ACC112 (cell line): ENCODE measurements at regions not wholly inside any gene's neighbourhood (a gene's known extent, or its start where the extent isn't known, plus 50 kb on each side); places are given as distances from the start of the nearest gene placed in this dataset.
"Not testable (repeated sequence)": the region's sequence is repeated elsewhere in the genome, so short reads cannot be mapped to it uniquely, and the experiment has no call there.

ENCODE experiments used
- H2AFZ ChIP-seq: fragments of 200-600 bp; sonication (generic); one replicate; pipeline ENCODE4 v1.6.0; 2017; ENCODE audit warnings: antibody characterized with exemption, low read length; ENCODE audit not compliant: unreplicated experiment
- H3K27ac ChIP-seq: fragments of 200-600 bp; sonication (generic); 2 replicates; pipeline ENCODE4 v1.5.1; 2014; ENCODE audit warnings: low read depth, mild to moderate bottlenecking, antibody characterized with exemption, low read length, moderate library complexity
- H3K27me3 ChIP-seq: fragments of 200-600 bp; sonication (generic); 2 replicates; pipeline ENCODE4 v1.6.1; 2014; ENCODE audit warnings: mild to moderate bottlenecking, antibody characterized with exemption, low read length, moderate library complexity, mixed read lengths; ENCODE audit not compliant: insufficient read depth
- H3K36me3 ChIP-seq: fragments of 200-600 bp; sonication (generic); 2 replicates; pipeline ENCODE4 v1.6.1; 2016; ENCODE audit warnings: mild to moderate bottlenecking, antibody characterized with exemption, low read length, moderate library complexity, mixed read lengths; ENCODE audit not compliant: insufficient read depth
- H3K4me1 ChIP-seq: fragments of 200-600 bp; sonication (generic); one replicate; pipeline ENCODE4 v1.6.1; 2016; ENCODE audit warnings: low read length, mixed read lengths; ENCODE audit not compliant: insufficient read depth, unreplicated experiment, control insufficient read depth
- H3K4me3 ChIP-seq: fragments of 200-600 bp; sonication (generic); 2 replicates; pipeline ENCODE4 v1.5.1; 2014; ENCODE audit warnings: mild to moderate bottlenecking, low read depth, low read length
- H3K79me2 ChIP-seq: fragments of 200-600 bp; sonication (generic); one replicate; pipeline ENCODE4 v1.6.0; 2016; ENCODE audit warnings: low read length; ENCODE audit not compliant: control insufficient read depth, unreplicated experiment, insufficient read depth

DNA sequence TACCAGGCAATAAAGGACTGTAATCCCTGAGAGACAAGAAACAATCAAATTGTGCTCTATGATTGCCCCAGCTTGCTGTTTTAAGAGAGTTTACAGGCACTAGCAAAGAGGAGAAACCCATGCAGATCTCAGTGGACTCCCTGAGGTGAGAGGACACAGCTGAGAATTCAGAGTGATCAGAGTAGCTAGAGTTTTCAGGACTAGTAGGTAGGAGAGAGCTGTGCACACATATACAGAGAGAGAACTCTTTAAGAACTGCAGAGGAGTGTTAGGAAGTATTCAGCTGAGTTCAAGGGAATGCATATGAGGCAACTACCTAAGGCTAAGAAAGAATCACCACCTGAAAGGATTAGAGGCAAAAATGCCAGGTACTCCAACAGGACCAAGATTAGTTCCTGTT, 904.8 kb downstream of the CDH8 start:
- Histone ChIP-seq H3K27me3 (no peaks in the 10 kb centered on the region), H2AFZ (no peak overlapping the region), H3K79me2 (no peaks in the 10 kb centered on the region), H3K36me3 (no peaks in the 10 kb centered on the region), H3K4me3 (no peak overlapping the region), H3K27ac (no peak overlapping the region), H3K4me1 (no peaks in the 10 kb centered on the region)

DNA sequence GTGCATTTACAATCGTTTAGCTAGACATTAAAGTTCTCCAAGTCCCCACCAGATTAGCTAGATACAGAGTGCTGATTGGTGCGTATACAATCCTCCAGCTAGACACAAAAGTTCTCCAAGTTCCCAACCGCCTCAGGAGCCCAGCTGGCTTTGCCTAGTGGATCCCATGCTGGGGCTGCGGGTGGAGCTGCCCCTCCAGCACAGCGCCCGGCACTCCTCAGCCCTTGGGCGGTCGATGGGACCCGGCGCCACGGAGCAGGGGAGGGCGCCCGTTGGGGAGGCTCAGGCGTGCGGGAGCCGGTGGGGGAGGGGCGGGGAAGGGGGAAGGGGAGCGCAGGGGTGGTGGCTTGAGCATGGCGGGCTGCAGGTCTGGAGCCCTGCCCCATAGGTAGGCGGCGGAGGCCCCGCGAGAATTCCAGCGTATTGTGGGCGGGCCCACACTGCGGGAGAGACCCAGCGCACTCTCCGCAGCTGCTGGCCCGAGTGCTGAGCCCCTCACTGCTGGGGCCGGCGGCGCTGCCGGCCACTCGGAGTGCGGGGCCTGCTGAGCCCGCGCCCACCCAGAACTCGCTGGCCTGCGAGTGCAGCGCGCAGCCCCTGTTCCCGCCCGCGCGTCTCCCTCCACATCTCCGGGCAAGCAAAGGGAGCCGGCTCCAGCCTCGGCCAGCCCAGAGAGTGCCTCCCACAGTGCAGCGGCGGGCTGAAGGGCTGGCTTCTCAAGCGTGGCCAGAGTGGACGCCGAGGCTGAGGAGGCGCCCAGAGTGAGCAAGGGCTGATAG, 907.5 kb downstream of the CDH8 start:
- H3K4me1 ChIP-seq = no peaks in the 10 kb centered on the region
- H3K27me3 ChIP-seq = no peaks in the 10 kb centered on the region
- no peak overlapping the region for H3K27ac ChIP-seq
- H2AFZ ChIP-seq = no peak overlapping the region
- H3K79me2 ChIP-seq = no peaks in the 10 kb centered on the region
- no peaks in the 10 kb centered on the region for H3K36me3 ChIP-seq
- no peak overlapping the region for H3K4me3 ChIP-seq

DNA sequence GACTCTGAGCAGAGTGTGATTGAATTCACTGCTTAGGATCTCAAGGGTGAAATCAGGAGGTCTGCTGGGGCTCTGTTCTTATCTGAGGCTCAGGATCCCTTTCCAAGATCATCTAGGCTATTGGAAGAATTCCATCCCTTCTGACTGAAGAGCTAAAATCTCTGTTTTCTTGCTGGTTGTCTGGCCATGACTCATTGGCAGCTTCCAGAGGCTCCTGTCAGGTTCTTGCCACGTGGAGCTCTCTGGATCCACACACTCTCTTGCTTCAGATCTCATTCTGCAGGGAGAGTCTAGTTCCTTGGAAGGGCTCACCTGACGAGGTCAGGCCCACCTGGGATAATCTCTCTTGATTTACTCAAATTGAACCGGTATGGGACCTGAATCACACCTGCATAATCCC, 930.7 kb downstream of the CDH8 start:
- Histone ChIP-seq H3K4me3 (no peak overlapping the region), H3K79me2 (no peaks in the 10 kb centered on the region), H2AFZ (no peak overlapping the region), H3K36me3 (no peaks in the 10 kb centered on the region), H3K27ac (no peak overlapping the region), H3K4me1 (no peaks in the 10 kb centered on the region), H3K27me3 (no peaks in the 10 kb centered on the region)

DNA sequence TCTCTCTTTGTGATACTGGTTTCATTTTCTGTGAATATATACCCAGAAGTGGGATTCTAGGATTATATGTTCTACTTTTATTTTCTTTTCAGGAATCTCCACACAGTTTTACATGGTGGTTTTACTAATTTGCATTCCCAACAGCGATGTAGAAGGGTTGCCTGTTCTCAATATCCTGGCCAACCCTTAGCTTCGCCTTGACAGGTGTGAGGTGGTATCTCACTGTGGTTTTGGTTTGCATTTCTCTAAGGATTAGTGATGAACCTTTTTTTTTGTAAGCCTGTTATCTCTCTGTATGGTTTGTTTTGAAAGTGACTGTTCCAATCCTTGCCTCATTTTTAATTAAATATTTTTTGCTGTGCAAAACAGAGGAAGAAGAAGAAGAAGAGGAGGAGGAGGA, 937.7 kb downstream of the CDH8 start:
- H3K79me2 ChIP-seq = no peaks in the 10 kb centered on the region
- H3K27ac ChIP-seq = no peak overlapping the region
- no peaks in the 10 kb centered on the region for H3K27me3 ChIP-seq
- no peaks in the 10 kb centered on the region for H3K4me1 ChIP-seq
- H3K36me3 ChIP-seq = no peaks in the 10 kb centered on the region
- no peak overlapping the region for H2AFZ ChIP-seq
- no peak overlapping the region for H3K4me3 ChIP-seq

DNA sequence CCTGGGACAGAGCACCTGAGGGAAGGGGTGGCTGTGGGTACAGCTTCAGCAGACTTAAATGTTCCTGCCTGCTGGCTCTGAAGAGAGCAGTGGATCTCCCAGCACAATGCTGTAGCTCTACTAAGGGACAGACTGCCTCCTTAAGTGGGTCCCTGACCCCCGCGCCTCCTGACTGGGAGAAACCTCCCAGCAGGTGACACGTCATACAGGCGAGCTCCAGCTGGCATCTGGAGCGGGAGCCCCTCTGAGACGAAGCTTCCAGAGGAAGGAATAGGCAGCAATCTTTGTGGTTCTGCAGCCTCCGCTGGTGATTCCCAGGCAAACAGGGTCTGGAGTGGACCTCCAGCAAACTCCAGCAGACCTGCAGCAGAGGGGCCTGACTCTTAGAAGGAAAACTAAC, 944.9 kb downstream of the CDH8 start:
- not testable (repeated sequence) for H3K4me3 ChIP-seq, H2AFZ ChIP-seq, H3K36me3 ChIP-seq, H3K79me2 ChIP-seq, H3K27ac ChIP-seq, H3K27me3 ChIP-seq, H3K4me1 ChIP-seq

DNA sequence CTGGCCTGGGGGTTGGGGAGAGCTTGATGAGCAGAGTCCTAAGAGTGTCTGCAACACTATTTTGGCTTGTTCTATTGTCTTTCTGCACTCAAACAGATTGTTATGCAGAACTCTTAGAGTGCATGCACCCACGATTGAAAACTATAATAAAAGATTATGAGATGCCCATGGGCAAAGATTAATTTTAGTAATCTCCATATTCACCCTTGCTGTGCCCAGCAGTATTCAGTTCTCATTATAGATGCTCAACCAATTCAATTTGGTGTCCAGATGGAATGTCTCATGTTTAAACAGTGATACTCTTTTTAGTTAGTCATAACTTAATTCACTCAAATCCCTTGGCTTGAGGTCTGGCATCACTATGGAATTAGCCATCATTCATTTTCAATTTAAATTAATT, 952.5 kb downstream of the CDH8 start:
- Histone ChIP-seq H3K36me3 (no peaks in the 10 kb centered on the region), H3K27me3 (no peaks in the 10 kb centered on the region), H3K79me2 (no peaks in the 10 kb centered on the region), H3K27ac (no peak overlapping the region), H3K4me3 (no peak overlapping the region), H3K4me1 (no peaks in the 10 kb centered on the region), H2AFZ (no peak overlapping the region)

DNA sequence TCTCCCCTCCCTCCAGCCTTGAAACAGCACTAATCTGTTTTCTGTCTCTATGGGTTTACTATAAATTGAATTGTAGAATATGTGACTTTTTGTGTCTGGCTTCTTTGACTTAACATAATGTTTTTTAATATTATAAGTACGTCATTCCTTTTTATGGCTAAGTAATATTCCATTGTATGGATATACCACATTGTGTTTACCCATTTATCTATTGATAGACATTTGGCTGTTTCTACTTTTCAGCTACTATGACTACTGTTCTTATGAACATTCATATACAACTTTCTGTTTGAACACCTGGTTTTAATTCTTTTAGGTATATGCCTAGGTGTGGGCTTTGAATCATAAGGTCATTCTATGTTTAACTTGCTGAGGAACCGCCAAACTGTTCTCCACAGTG, 961.9 kb downstream of the CDH8 start:
- Histone ChIP-seq H3K36me3 (no peaks in the 10 kb centered on the region), H2AFZ (no peak overlapping the region), H3K79me2 (no peaks in the 10 kb centered on the region), H3K4me1 (no peaks in the 10 kb centered on the region), H3K4me3 (no peak overlapping the region), H3K27ac (no peak overlapping the region), H3K27me3 (no peaks in the 10 kb centered on the region)

DNA sequence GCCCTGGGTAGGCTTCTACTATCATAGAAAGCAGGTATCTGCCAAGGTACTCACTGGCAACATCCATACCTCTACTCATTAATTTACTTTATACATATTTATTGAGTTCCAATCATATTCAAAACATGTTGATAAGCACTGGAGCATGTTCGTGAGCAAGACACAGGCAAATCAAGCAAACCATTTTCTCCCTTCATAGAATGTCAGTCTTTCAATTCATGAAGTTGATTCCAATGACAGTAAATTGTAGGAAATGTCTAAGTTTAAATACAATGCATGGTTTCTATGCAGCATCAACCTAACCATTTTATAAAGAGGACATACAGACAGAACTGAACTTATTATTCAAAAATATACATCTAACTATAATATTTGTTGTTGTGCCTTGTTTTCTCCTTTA, 978.6 kb downstream of the CDH8 start:
- Histone ChIP-seq H3K27ac (no peak overlapping the region), H2AFZ (no peak overlapping the region), H3K27me3 (no peaks in the 10 kb centered on the region), H3K4me1 (no peaks in the 10 kb centered on the region), H3K36me3 (no peaks in the 10 kb centered on the region), H3K4me3 (no peak overlapping the region), H3K79me2 (no peaks in the 10 kb centered on the region)

DNA sequence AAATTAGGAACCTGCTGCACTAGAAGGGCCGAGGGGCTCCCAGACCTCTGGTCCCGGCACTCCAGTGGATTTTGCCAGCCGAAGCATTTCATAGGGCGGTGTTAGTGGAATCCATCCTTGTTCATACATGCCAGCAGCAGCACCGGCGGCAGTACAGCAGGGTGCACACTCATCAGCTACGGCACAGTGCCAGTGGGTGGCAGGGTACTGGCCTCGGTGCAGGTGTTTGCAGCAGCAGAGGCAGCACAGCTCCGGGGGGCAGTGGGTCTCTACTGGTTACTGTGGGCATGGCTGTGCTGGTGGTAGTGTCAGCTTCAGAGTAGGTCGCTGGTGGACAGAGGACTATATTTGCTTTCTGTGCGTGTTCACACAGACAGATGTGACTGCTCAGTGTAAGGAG, 985.7 kb downstream of the CDH8 start:
- H3K4me3 ChIP-seq = no peak overlapping the region
- H2AFZ ChIP-seq = no peak overlapping the region
- H3K27me3 ChIP-seq = no peaks in the 10 kb centered on the region

DNA sequence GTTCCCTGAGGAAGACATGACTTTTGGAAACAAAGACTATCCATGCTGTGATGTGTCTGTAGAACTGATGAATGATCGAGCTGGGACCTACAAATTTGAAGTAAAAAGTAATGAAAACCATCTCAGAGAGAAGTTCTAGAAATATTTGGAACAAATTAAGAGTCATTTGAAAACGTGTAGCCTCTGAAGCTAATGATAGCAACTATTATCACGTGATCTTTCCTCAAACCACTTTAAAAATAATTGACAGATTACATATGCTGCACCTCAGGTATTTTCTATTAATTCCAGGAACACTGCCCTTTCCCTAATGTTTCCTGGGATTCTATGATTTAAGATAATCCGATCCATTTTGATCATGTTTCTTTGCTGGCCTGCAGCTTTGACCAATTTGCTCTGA, 990.3 kb downstream of the CDH8 start:
- no peak overlapping the region for H3K4me3 ChIP-seq
- H3K79me2 ChIP-seq = no peaks in the 10 kb centered on the region
- H3K4me1 ChIP-seq = no peaks in the 10 kb centered on the region
- H3K27ac ChIP-seq = no peak overlapping the region
- H3K36me3 ChIP-seq = no peaks in the 10 kb centered on the region
- no peak overlapping the region for H2AFZ ChIP-seq
- H3K27me3 ChIP-seq = no peaks in the 10 kb centered on the region

More for the DNA sequence above, 985.7 kb downstream of the CDH8 start:
- H3K79me2 ChIP-seq = no peaks in the 10 kb centered on the region
- H3K4me1 ChIP-seq = no peaks in the 10 kb centered on the region
- no peaks in the 10 kb centered on the region for H3K36me3 ChIP-seq
- H3K27ac ChIP-seq = no peak overlapping the region

DNA sequence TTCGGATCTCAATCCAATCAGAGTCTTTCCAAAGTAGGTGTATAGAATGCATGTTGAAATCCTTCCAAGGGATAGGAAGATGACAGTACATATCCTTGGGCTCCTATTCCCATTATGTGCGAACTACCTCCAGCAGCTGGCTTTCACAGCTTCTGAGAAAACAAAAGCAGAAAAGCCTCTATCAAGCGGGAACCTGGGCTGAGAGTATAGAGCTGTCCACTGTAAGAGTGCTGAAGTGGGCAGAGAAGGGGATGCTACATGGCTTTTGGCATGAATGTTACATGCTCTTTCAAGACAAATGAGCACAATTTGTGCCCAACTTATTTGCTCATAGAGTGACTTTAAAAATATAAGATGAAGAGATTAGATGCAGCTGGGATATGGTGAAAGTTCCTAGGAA, 993.5 kb downstream of the CDH8 start:
- H2AFZ ChIP-seq = no peak overlapping the region
- H3K36me3 ChIP-seq = no peaks in the 10 kb centered on the region
- no peaks in the 10 kb centered on the region for H3K27me3 ChIP-seq
- no peaks in the 10 kb centered on the region for H3K4me1 ChIP-seq
- no peak overlapping the region for H3K27ac ChIP-seq
- H3K4me3 ChIP-seq = no peak overlapping the region
- H3K79me2 ChIP-seq = no peaks in the 10 kb centered on the region
